GM12878 (cell line): ENCODE measurements at regions not wholly inside any gene's neighbourhood (a gene's known extent, or its start where the extent isn't known, plus 50 kb on each side); places are given as distances from the start of the nearest gene placed in this dataset.

ENCODE experiments used
- ATAC-seq: fragments of 200-7000 bp; cut with Tn5 transposase; 3 replicates; pipeline ENCODE4 v1.9.1; 2020; ENCODE audit warnings: mild to moderate bottlenecking, moderate library complexity
- BruUV-seq: library from RNA; stranded (reverse); fragments of 400-500 nt; replicated peaks from 2 replicates; lab custom pipeline; 2021; lab: Mats Ljungman, UMichigan
- CTCF ChIA-PET: fragments of 300-600 bp; sonication (Branson Sonifier 250); formaldehyde crosslinking; extraction: SDS; loops from one replicate; lab custom pipeline; 2021; ENCODE audit warnings: inconsistent platforms; lab: Yijun Ruan, JAX
- POLR2A ChIA-PET: fragments of 350-600 bp; formaldehyde crosslinking; extraction: SDS; loops from one replicate; lab custom pipeline; 2021; ENCODE audit warnings: inconsistent platforms; lab: Charles Lee
- RAD21 ChIA-PET: fragments of 300-600 bp; sonication (Branson Sonifier 250); formaldehyde crosslinking; loops from one replicate; lab custom pipeline; 2023; ENCODE audit warnings: antibody characterized with exemption; ENCODE audit not compliant: unreplicated experiment; lab: Charles Lee
- SMC1A ChIA-PET: fragments of 300-600 bp; sonication (Branson Sonifier 250); formaldehyde crosslinking; loops from one replicate; lab custom pipeline; 2023; ENCODE audit not compliant: unreplicated experiment, uncharacterized antibody; lab: Charles Lee
- DNase-seq: peaks from one replicate; pipeline ENCODE4 v3.0.0-alpha.2; 2011; ENCODE audit warnings: low read depth, low spot score
- FAIRE-seq: peaks from 3 replicates; lab custom pipeline; 2011; peaks lifted over from hg19 to GRCh38; lab: Jason Lieb, UNC
- H2AFZ ChIP-seq: 2 replicates; pipeline ENCODE4 v1.6.0; 2011; ENCODE audit warnings: low read depth, low read length, control low read depth; ENCODE audit not compliant: control insufficient read depth
- H3K27ac ChIP-seq: 2 replicates; pipeline ENCODE4 v1.5.1; 2011; ENCODE audit warnings: control low read depth; ENCODE audit not compliant: control insufficient read depth, insufficient read depth
- H3K27me3 ChIP-seq, 2 experiments: replicated peaks in 1 of 2; 2 replicates each; pipeline versions ENCODE4 v1.6.0 to v1.6.1; 2011; ENCODE audit warnings: low read length in 1 of 2; ENCODE audit not compliant: control insufficient read depth in 2 of 2, insufficient read depth in 2 of 2
- H3K36me3 ChIP-seq, 2 experiments: 2 replicates each; pipeline ENCODE4 v1.5.1; 2011; ENCODE audit warnings: low read length in 1 of 2; ENCODE audit not compliant: control insufficient read depth in 2 of 2, insufficient read depth in 2 of 2
- H3K4me1 ChIP-seq: 2 replicates; pipeline ENCODE4 v1.6.1; 2011; ENCODE audit warnings: mild to moderate bottlenecking, low read length, moderate library complexity, mixed read lengths; ENCODE audit not compliant: control insufficient read depth, insufficient read depth
- H3K4me2 ChIP-seq: 2 replicates; pipeline ENCODE4 v1.6.0; 2011; ENCODE audit warnings: control low read depth; ENCODE audit not compliant: control insufficient read depth, insufficient read depth
- H3K4me3 ChIP-seq: fragments of 200-600 bp; sonication (generic); 2 replicates; pipeline ENCODE4 v1.5.1; 2016
- H3K79me2 ChIP-seq: 2 replicates; pipeline ENCODE4 v1.6.0; 2011; ENCODE audit warnings: low read length; ENCODE audit not compliant: control insufficient read depth, insufficient read depth
- H3K9ac ChIP-seq: 2 replicates; pipeline ENCODE4 v1.8.0; 2011; ENCODE audit warnings: low read length, control low read depth, mixed read lengths; ENCODE audit not compliant: control insufficient read depth, insufficient read depth
- H3K9me3 ChIP-seq: replicated peaks from 3 replicates; pipeline ENCODE4 v1.5.1; 2011; ENCODE audit warnings: mild to moderate bottlenecking, low read length; ENCODE audit not compliant: control insufficient read depth, insufficient read depth
- H4K20me1 ChIP-seq: 2 replicates; pipeline ENCODE4 v1.6.0; 2011; ENCODE audit not compliant: control insufficient read depth, insufficient read depth
- BMI1 ChIP-seq: fragments of 450-650 bp; IDR thresholded peaks from 2 replicates; pipeline ENCODE4 v1.6.1; 2016; ENCODE audit warnings: mild to moderate bottlenecking, moderate library complexity, borderline replicate concordance
- CUX1 ChIP-seq: IDR thresholded peaks from 2 replicates; pipeline ENCODE4 v1.6.1; 2012; ENCODE audit warnings: improper control_type of control experiment, low read depth, low read length; ENCODE audit not compliant: insufficient replicate concordance
- EZH2 ChIP-seq: IDR thresholded peaks from 2 replicates; pipeline ENCODE4 v1.6.1; 2012; ENCODE audit warnings: low read depth, mild to moderate bottlenecking, control low read depth, inconsistent platforms, low read length, borderline replicate concordance; ENCODE audit not compliant: control insufficient read depth
- POU2F2 ChIP-seq: IDR thresholded peaks from 3 replicates; pipeline ENCODE4 v1.6.1; 2011; ENCODE audit warnings: low read depth, mild to moderate bottlenecking, low read length, borderline replicate concordance
- SIX5 ChIP-seq: IDR thresholded peaks from 2 replicates; pipeline ENCODE4 v1.6.1; 2011; ENCODE audit warnings: mild to moderate bottlenecking, low read depth, low read length, moderate library complexity; ENCODE audit not compliant: severe bottlenecking
- SREBF2 ChIP-seq: IDR thresholded peaks from 2 replicates; pipeline ENCODE4 v1.6.1; 2012; ENCODE audit warnings: mild to moderate bottlenecking, low read length
- TAF1 ChIP-seq: IDR thresholded peaks from 2 replicates; pipeline ENCODE4 v1.6.1; 2011; ENCODE audit warnings: mild to moderate bottlenecking, low read depth, low read length, borderline replicate concordance
- USF2 ChIP-seq: IDR thresholded peaks from 2 replicates; pipeline ENCODE4 v1.6.1; 2011; ENCODE audit warnings: low read depth, low read length, improper control_type of control experiment, borderline replicate concordance
- YY1 ChIP-seq: IDR thresholded peaks from 2 replicates; pipeline ENCODE4 v1.6.1; 2011; ENCODE audit warnings: low read depth, mild to moderate bottlenecking, low read length
- WGBS: methylation state at CpG from one replicate; pipeline ENCODE4 v1.1.6; 2016; ENCODE audit warnings: low lambda C conversion rate; ENCODE audit not compliant: insufficient replicate concordance, insufficient coverage; ENCODE audit errors: missing lambda C conversion rate; 5-methylcytosine and 5-hydroxymethylcytosine counted together
- in situ Hi-C: fragments of 300-500 bp; cut with MboI; formaldehyde crosslinking; loops from 9 replicates; pipeline ENCODE4 v1.14.3; 2018; ENCODE audit warnings: mixed read lengths
- intact Hi-C: fragments of 100-400 bp; cut with micrococcal nuclease; formaldehyde crosslinking; loops from one replicate; pipeline ENCODE4 v1.14.2; 2022; ENCODE audit not compliant: unreplicated experiment
- TF ChIP-seq, protein P1 (sequence below): IDR thresholded peaks from 2 replicates; pipeline ENCODE4 v1.6.1; 2012; ENCODE audit warnings: low read length, inconsistent platforms
- TF ChIP-seq, protein P2 (sequence below): fragments of 450-650 bp; IDR thresholded peaks from 2 replicates; pipeline ENCODE4 v1.6.1; 2016; ENCODE audit warnings: mild to moderate bottlenecking

DNA sequence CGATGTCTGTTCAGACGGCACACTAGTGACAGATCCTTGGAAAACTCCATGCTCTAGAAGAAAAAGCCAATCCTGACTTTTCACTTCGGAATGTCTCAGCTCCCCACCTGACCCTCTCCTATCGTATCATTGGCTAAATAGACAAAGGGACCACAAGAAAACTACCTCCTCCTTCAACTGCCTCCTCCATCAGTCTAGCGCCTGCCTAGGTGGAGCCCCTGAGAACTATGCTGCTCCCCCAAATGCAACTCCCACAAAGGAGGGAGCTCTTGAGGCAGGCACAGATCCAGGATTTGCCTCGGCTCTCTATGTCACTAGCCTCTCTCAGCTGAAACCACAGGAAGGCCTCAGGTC, 148.4 kb downstream of the TOMM20 start:
- SMC1A ChIA-PET: interaction anchor here (0.7 to 13.6 kb wide), 22 partner anchors 8 to 491 kb away, joined by 3 to 229 read pairs (median 7); no protein-coding TSS in a partner anchor
- RAD21 ChIA-PET: interaction anchor here (0.9 to 13.6 kb wide), 17 partner anchors 9 to 482 kb away, joined by 3 to 258 read pairs (median 28); no protein-coding TSS in a partner anchor
- DNase-seq (no peak), ATAC-seq (no peak; the same call in 2 of the 3 replicates), FAIRE-seq (no peak)
- CTCF ChIA-PET: interaction anchor here (0.8 to 7.3 kb wide), 13 partner anchors 9 to 104 kb away, joined by 3 to 43 read pairs (median 5); no protein-coding TSS in a partner anchor
- peak overlapping the region; percentile 29; the same call in 1 of the 2 replicates for H3K4me3 ChIP-seq
- H3K79me2 ChIP-seq: peaks cover 9% of the 10 kb centered on the region
- H3K4me2 ChIP-seq: peak overlapping the region; percentile 91
- peaks cover 86% of the 10 kb centered on the region for H3K4me1 ChIP-seq
- peak overlapping the region; percentile 98 for H3K27ac ChIP-seq
- H3K9ac ChIP-seq: peak overlapping the region; percentile 90
- POLR2A ChIA-PET: interaction anchor here (0.5 to 11.5 kb wide), 9 partner anchors 8 to 207 kb away, joined by 3 to 111 read pairs (median 7); no protein-coding TSS in a partner anchor
- no peak overlapping the region for H2AFZ ChIP-seq
- 24% methylated on average over 6 of the region's 6 CpGs for WGBS
- no peaks in the 10 kb centered on the region for H4K20me1 ChIP-seq
- in situ Hi-C loops: no loop called here
- intact Hi-C loops: no loop called here
- no peaks in the 10 kb centered on the region for H3K27me3 ChIP-seq
- no TSS peak for BruUV-seq
- H3K36me3 ChIP-seq: no peaks in the 10 kb centered on the region
- H3K9me3 ChIP-seq: no peaks in the 10 kb centered on the region; the same call in 1 of the 3 replicates
- no peak for TF ChIP-seq SIX5
- no peak for TF ChIP-seq SREBF2
- TF ChIP-seq, protein P1, sequence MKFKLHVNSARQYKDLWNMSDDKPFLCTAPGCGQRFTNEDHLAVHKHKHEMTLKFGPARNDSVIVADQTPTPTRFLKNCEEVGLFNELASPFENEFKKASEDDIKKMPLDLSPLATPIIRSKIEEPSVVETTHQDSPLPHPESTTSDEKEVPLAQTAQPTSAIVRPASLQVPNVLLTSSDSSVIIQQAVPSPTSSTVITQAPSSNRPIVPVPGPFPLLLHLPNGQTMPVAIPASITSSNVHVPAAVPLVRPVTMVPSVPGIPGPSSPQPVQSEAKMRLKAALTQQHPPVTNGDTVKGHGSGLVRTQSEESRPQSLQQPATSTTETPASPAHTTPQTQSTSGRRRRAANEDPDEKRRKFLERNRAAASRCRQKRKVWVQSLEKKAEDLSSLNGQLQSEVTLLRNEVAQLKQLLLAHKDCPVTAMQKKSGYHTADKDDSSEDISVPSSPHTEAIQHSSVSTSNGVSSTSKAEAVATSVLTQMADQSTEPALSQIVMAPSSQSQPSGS: no peak
- no peak for TF ChIP-seq BMI1
- TF ChIP-seq EZH2: no peak
- TF ChIP-seq POU2F2: no peak
- no peak for TF ChIP-seq USF2
- TF ChIP-seq YY1: no peak
- TF ChIP-seq TAF1: no peak
- TF ChIP-seq, protein P2, sequence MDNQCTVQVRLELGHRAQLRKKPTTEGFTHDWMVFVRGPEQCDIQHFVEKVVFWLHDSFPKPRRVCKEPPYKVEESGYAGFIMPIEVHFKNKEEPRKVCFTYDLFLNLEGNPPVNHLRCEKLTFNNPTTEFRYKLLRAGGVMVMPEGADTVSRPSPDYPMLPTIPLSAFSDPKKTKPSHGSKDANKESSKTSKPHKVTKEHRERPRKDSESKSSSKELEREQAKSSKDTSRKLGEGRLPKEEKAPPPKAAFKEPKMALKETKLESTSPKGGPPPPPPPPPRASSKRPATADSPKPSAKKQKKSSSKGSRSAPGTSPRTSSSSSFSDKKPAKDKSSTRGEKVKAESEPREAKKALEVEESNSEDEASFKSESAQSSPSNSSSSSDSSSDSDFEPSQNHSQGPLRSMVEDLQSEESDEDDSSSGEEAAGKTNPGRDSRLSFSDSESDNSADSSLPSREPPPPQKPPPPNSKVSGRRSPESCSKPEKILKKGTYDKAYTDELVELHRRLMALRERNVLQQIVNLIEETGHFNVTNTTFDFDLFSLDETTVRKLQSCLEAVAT: peak; percentile 57; the same call in 1 of the 2 replicates
- TF ChIP-seq CUX1: no peak
